HG02973 (cell line): ENCODE measurements at regions not wholly inside any gene's neighbourhood (a gene's known extent, or its start where the extent isn't known, plus 50 kb on each side); places are given as distances from the start of the nearest gene placed in this dataset.

Experiments
- ATAC-seq: cut with Tn5 transposase; IDR thresholded peaks from one replicate; pipeline ENCODE4 v1.9.1; 2021; ENCODE audit warnings: moderate library complexity; ENCODE audit not compliant: unreplicated experiment

DNA sequence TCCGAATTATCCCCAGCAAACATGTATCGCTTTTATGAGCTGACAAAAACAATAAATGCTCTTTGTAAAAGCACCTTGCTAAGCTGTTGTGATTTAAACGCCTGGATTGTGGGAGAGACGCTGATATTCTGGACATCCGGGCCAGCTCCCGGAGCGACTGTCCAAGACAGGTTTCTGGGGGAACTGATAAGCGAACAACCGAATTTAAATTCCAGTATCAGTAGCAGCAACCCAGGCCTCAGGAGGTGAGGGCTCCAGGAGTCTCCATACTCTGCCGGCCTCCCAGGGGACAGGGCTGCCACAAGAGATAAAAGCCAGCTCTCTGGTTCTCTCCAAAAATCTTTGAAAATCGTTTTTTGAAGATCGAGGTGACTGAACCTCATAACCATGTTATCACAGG lies 50.3 kb upstream of the VSTM2B start:
- no peak for ATAC-seq
